ENCODE measurements at regions not wholly inside any gene's neighbourhood (a gene's known extent, or its start where the extent isn't known, plus 50 kb on each side); places are given as distances from the start of the nearest gene placed in this dataset.

GRCh38 chr18:51490417-51490816 lies 292.9 kb upstream of the MEX3C start:
- Histone ChIP-seq H3K27ac (ENCODE audit: low read depth, low read length) (no peak overlapping the region), H3F3A (ENCODE audit: control insufficient read depth, insufficient read depth) (no peaks in the 10 kb centered on the region), H3K9me3 (ENCODE audit: control insufficient read depth, insufficient read depth, low read length) (no peaks in the 10 kb centered on the region), H3K4me3 (ENCODE audit: low read length) (no peak overlapping the region), H3K4me2 (ENCODE audit: low read length) (no peak overlapping the region), H3K79me2 (ENCODE audit: control insufficient read depth, low read length) (no peaks in the 10 kb centered on the region), H4K20me1 (ENCODE audit: control insufficient read depth, insufficient read depth, low read depth, low read length) (no peaks in the 10 kb centered on the region), H3K36me3 (ENCODE audit: control insufficient read depth, low read length) (no peaks in the 10 kb centered on the region), H3K27me3 (ENCODE audit: control insufficient read depth, low read length) (no peaks in the 10 kb centered on the region), H3K9me2 (replicated peaks; ENCODE audit: control insufficient read depth, low read length) (no peaks in the 10 kb centered on the region), H3K4me1 (ENCODE audit: control insufficient read depth, low read length) (no peaks in the 10 kb centered on the region)
- TF ChIP-seq, protein P1, sequence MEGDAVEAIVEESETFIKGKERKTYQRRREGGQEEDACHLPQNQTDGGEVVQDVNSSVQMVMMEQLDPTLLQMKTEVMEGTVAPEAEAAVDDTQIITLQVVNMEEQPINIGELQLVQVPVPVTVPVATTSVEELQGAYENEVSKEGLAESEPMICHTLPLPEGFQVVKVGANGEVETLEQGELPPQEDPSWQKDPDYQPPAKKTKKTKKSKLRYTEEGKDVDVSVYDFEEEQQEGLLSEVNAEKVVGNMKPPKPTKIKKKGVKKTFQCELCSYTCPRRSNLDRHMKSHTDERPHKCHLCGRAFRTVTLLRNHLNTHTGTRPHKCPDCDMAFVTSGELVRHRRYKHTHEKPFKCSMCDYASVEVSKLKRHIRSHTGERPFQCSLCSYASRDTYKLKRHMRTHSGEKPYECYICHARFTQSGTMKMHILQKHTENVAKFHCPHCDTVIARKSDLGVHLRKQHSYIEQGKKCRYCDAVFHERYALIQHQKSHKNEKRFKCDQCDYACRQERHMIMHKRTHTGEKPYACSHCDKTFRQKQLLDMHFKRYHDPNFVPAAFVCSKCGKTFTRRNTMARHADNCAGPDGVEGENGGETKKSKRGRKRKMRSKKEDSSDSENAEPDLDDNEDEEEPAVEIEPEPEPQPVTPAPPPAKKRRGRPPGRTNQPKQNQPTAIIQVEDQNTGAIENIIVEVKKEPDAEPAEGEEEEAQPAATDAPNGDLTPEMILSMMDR (IDR thresholded peaks at IDR 0.05; ENCODE audit: low read depth, low read length, poor library complexity, severe bottlenecking) = no peak
- TF ChIP-seq EZH2phosphoT487 (IDR thresholded peaks at IDR 0.05; ENCODE audit: borderline replicate concordance, low read length) = no peak

DNA sequence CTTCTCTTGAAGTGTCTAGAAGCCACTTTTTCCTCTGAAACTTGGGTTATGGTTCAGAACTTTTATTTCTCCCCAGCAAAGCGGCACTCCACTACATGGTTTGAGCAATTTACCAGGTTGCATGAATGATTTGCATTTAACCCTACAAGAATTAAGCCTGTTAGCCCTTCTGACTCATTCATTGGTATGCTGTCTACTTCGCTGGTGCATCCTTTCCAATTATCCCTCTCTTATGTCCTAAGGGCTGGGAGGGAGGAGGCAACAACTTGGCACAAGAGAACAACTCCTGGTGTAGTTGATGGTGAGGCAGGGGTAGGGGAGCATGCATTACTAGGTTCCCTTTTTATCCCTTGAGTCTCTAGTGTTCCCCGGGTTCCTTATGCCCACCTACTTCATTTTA lies 293.4 kb upstream of the MEX3C start:
- Histone ChIP-seq H3K79me2 (ENCODE audit: control insufficient read depth, low read length) (no peaks in the 10 kb centered on the region), H3K9me3 (ENCODE audit: control insufficient read depth, insufficient read depth, low read length) (no peaks in the 10 kb centered on the region), H3F3A (ENCODE audit: control insufficient read depth, insufficient read depth) (no peaks in the 10 kb centered on the region), H3K4me3 (ENCODE audit: low read length) (no peak overlapping the region), H3K36me3 (ENCODE audit: control insufficient read depth, low read length) (no peaks in the 10 kb centered on the region), H3K4me1 (ENCODE audit: control insufficient read depth, low read length) (no peaks in the 10 kb centered on the region), H3K9me2 (replicated peaks; ENCODE audit: control insufficient read depth, low read length) (no peaks in the 10 kb centered on the region), H3K4me2 (ENCODE audit: low read length) (no peak overlapping the region), H4K20me1 (ENCODE audit: control insufficient read depth, insufficient read depth, low read depth, low read length) (no peaks in the 10 kb centered on the region), H3K27ac (ENCODE audit: low read depth, low read length) (no peak overlapping the region), H3K27me3 (ENCODE audit: control insufficient read depth, low read length) (no peaks in the 10 kb centered on the region)
- TF ChIP-seq, protein P1 (IDR thresholded peaks at IDR 0.05; ENCODE audit: low read depth, low read length, poor library complexity, severe bottlenecking) = no peak
- TF ChIP-seq EZH2phosphoT487 (IDR thresholded peaks at IDR 0.05; ENCODE audit: borderline replicate concordance, low read length) = no peak

DNA sequence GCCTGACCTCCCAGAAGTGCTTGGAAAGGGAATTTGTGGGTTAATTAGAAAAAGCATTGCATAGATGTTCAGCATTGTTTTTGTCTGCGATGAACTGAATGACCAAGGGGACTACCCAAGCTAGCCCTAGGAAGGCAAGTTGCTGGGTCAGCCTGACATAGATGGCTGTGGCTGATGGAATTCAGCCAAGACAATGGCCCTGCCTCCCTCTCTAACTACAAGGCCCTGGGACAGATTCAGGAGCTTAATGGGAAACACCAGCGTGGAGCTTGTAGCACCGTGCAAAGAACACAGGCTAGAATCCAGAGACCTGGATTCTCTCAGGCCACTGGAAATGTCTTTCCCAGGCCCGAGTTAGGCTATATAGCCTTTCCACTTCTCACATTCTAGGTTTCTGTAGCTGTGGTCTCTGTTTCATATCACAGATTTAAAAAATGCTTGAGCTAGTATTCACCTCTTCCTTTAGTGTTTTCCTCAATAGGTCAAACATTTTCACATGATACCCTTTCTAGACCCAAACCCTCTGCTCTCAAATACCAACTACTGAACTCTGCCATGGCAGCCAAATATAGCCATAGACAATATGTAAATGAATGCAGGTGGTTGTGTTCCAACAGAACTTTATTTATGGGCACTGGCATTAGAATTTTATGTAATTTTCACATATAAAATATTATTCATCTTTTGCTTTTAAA lies 294.3 kb upstream of the MEX3C start:
- Histone ChIP-seq H3K4me1 (ENCODE audit: control insufficient read depth, low read length) (no peaks in the 10 kb centered on the region), H3K9me2 (replicated peaks; ENCODE audit: control insufficient read depth, low read length) (no peaks in the 10 kb centered on the region)

More for the DNA sequence above, 294.3 kb upstream of the MEX3C start:
- no peak overlapping the region for H3K4me2 ChIP-seq (ENCODE audit: low read length)
- H4K20me1 ChIP-seq (ENCODE audit: control insufficient read depth, insufficient read depth, low read depth, low read length) = no peaks in the 10 kb centered on the region
- no peak overlapping the region for H3K4me3 ChIP-seq (ENCODE audit: low read length)
- no peaks in the 10 kb centered on the region for H3F3A ChIP-seq (ENCODE audit: control insufficient read depth, insufficient read depth)
- no peaks in the 10 kb centered on the region for H3K79me2 ChIP-seq (ENCODE audit: control insufficient read depth, low read length)
- no peaks in the 10 kb centered on the region for H3K36me3 ChIP-seq (ENCODE audit: control insufficient read depth, low read length)
- H3K9me3 ChIP-seq (ENCODE audit: control insufficient read depth, insufficient read depth, low read length) = no peaks in the 10 kb centered on the region
- H3K27me3 ChIP-seq (ENCODE audit: control insufficient read depth, low read length) = no peaks in the 10 kb centered on the region
- TF ChIP-seq, protein P1 (IDR thresholded peaks at IDR 0.05; ENCODE audit: low read depth, low read length, poor library complexity, severe bottlenecking) = no peak
- TF ChIP-seq EZH2phosphoT487 (IDR thresholded peaks at IDR 0.05; ENCODE audit: borderline replicate concordance, low read length) = no peak
- no peak overlapping the region for H3K27ac ChIP-seq (ENCODE audit: low read depth, low read length)

Measured in DOHH2 (cell line).